SK-N-SH treated with all-trans-retinoic acid at 6 μM for 48 hours (cell line): ENCODE measurements at regions not wholly inside any gene's neighbourhood (a gene's known extent, or its start where the extent isn't known, plus 50 kb on each side); places are given as distances from the start of the nearest gene placed in this dataset.

Source experiments
- ATAC-seq: fragments of 200-7000 bp; cut with Tn5 transposase; 3 replicates; pipeline ENCODE4 v1.9.1; 2020; ENCODE audit warnings: mild to moderate bottlenecking, moderate library complexity
- ARNTL ChIP-seq: fragments of 450-650 bp; formaldehyde crosslinking; IDR thresholded peaks from 2 replicates; pipeline ENCODE4 v1.5.0; 2020; ENCODE audit warnings: low read depth, mild to moderate bottlenecking, moderate library complexity, borderline replicate concordance
- BACH2 ChIP-seq: fragments of 250-450 bp; sonication (Bioruptor Pico); IDR thresholded peaks from 2 replicates; pipeline ENCODE4 v1.9.0; 2021; ENCODE audit warnings: mild to moderate bottlenecking, borderline replicate concordance
- CSDC2 ChIP-seq: fragments of 250-450 bp; sonication (Bioruptor Pico); IDR thresholded peaks from 2 replicates; pipeline ENCODE4 v1.5.0; 2020; ENCODE audit warnings: mild to moderate bottlenecking, moderate library complexity
- ESRRG ChIP-seq: fragments of 250-450 bp; sonication (Bioruptor Pico); IDR thresholded peaks from 2 replicates; pipeline ENCODE4 v1.6.1; 2021; ENCODE audit warnings: mild to moderate bottlenecking
- GLIS3 ChIP-seq: fragments of 250-450 bp; sonication (Bioruptor Pico); IDR thresholded peaks from 2 replicates; pipeline ENCODE4 v1.5.0; 2020; ENCODE audit warnings: mild to moderate bottlenecking, moderate library complexity
- ISL1 ChIP-seq: fragments of 250-450 bp; sonication (Bioruptor Pico); IDR thresholded peaks from 2 replicates; pipeline ENCODE4 v2.1.2; 2022; ENCODE audit warnings: mild to moderate bottlenecking, moderate library complexity
- OSR1 ChIP-seq: fragments of 250-450 bp; sonication (Bioruptor Pico); IDR thresholded peaks from 2 replicates; pipeline ENCODE4 v1.8.0; 2022; ENCODE audit warnings: moderate library complexity, mild to moderate bottlenecking, inconsistent platforms
- PPARA ChIP-seq: fragments of 250-450 bp; sonication (Bioruptor Pico); IDR thresholded peaks from 2 replicates; pipeline ENCODE4 v1.5.0; 2020; ENCODE audit warnings: mild to moderate bottlenecking, borderline replicate concordance
- RARB ChIP-seq: fragments of 250-450 bp; sonication (Bioruptor Pico); IDR thresholded peaks from 2 replicates; pipeline ENCODE4 v1.8.0; 2021; ENCODE audit warnings: mild to moderate bottlenecking, moderate library complexity
- SNAI2 ChIP-seq: fragments of 250-450 bp; sonication (Bioruptor Pico); IDR thresholded peaks from 2 replicates; pipeline ENCODE4 v1.5.0; 2020; ENCODE audit warnings: mild to moderate bottlenecking, moderate library complexity
- TCF4 ChIP-seq: fragments of 250-450 bp; sonication (Bioruptor Pico); IDR thresholded peaks from 2 replicates; pipeline ENCODE4 v1.8.0; 2021; ENCODE audit warnings: mild to moderate bottlenecking, moderate library complexity, borderline replicate concordance
- TOX ChIP-seq: fragments of 250-450 bp; sonication (Bioruptor Pico); IDR thresholded peaks from 2 replicates; pipeline ENCODE4 v1.8.0; 2021; ENCODE audit warnings: mild to moderate bottlenecking, moderate library complexity, borderline replicate concordance
- ZC3H10 ChIP-seq: fragments of 250-450 bp; sonication (Bioruptor Pico); IDR thresholded peaks from 2 replicates; pipeline ENCODE4 v1.5.1; 2021; ENCODE audit warnings: mild to moderate bottlenecking, moderate library complexity
- ZFP3 ChIP-seq: fragments of 250-450 bp; sonication (Bioruptor Pico); IDR thresholded peaks from 2 replicates; pipeline ENCODE4 v1.5.0; 2020; ENCODE audit warnings: mild to moderate bottlenecking, moderate library complexity
- ZFP30 ChIP-seq: fragments of 450-650 bp; formaldehyde crosslinking; IDR thresholded peaks from 2 replicates; pipeline ENCODE4 v1.5.0; 2022; ENCODE audit warnings: mild to moderate bottlenecking, moderate library complexity
- ZNF565 ChIP-seq: fragments of 450-650 bp; formaldehyde crosslinking; conservative IDR thresholded peaks from 2 replicates; pipeline ENCODE4 v1.5.0; 2020; ENCODE audit warnings: low read depth, mild to moderate bottlenecking, moderate library complexity
- ZNF70 ChIP-seq: fragments of 450-650 bp; formaldehyde crosslinking; IDR thresholded peaks from 2 replicates; pipeline ENCODE4 v1.5.0; 2020; ENCODE audit warnings: mild to moderate bottlenecking, moderate library complexity
- ZNF8 ChIP-seq: fragments of 450-650 bp; formaldehyde crosslinking; IDR thresholded peaks from 2 replicates; pipeline ENCODE4 v1.5.0; 2020; ENCODE audit warnings: mild to moderate bottlenecking, moderate library complexity
- TF ChIP-seq, protein P1 (sequence below): fragments of 250-450 bp; sonication (Bioruptor Pico); IDR thresholded peaks from 2 replicates; pipeline ENCODE4 v1.5.1; 2021; ENCODE audit warnings: mild to moderate bottlenecking, moderate library complexity
- TF ChIP-seq, protein P2 (sequence below): fragments of 250-450 bp; sonication (Bioruptor Pico); IDR thresholded peaks from 2 replicates; pipeline ENCODE4 v1.8.0; 2021; ENCODE audit warnings: low read depth, mild to moderate bottlenecking, moderate library complexity, borderline replicate concordance
- TF ChIP-seq, protein P3 (sequence below): fragments of 250-450 bp; sonication (Bioruptor Pico); IDR thresholded peaks from 2 replicates; pipeline ENCODE4 v1.8.0; 2020; ENCODE audit warnings: mild to moderate bottlenecking, moderate library complexity, borderline replicate concordance
- TF ChIP-seq, protein P4 (sequence below): fragments of 250-450 bp; sonication (Bioruptor Pico); IDR thresholded peaks from 2 replicates; pipeline ENCODE4 v1.5.0; 2020; ENCODE audit warnings: mild to moderate bottlenecking, moderate library complexity
- TF ChIP-seq, protein P5 (sequence below): fragments of 250-450 bp; sonication (Bioruptor Pico); IDR thresholded peaks from 2 replicates; pipeline ENCODE4 v1.5.1; 2020; ENCODE audit warnings: low read depth, mild to moderate bottlenecking, moderate library complexity

DNA sequence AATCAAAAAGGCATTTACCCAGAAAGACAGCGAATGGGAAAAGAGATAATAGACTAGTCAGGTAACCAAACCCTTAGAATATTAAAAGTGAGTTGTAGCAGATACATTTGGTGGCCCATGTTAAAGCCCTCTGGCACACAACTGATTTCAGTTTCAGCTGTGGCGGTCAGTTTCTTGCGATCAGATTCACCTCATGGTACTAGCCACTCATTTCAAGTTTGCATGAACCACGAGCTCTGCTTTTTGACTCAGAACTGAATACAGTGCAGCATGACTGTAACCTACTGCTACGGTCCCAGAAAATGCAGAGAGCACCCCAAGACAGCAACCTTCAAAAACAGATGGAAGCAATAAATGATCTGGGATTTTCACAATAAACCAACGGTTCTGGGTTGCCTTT lies 919.1 kb upstream of the PCDH10 start:
- ATAC-seq, result no peak
- no peak for TF ChIP-seq ZFP3 (CRISPR knock-in tag)
- TF ChIP-seq BACH2 (CRISPR knock-in tag), result no peak
- no peak for TF ChIP-seq ZNF70 (CRISPR knock-in tag)
- TF ChIP-seq, protein P1, sequence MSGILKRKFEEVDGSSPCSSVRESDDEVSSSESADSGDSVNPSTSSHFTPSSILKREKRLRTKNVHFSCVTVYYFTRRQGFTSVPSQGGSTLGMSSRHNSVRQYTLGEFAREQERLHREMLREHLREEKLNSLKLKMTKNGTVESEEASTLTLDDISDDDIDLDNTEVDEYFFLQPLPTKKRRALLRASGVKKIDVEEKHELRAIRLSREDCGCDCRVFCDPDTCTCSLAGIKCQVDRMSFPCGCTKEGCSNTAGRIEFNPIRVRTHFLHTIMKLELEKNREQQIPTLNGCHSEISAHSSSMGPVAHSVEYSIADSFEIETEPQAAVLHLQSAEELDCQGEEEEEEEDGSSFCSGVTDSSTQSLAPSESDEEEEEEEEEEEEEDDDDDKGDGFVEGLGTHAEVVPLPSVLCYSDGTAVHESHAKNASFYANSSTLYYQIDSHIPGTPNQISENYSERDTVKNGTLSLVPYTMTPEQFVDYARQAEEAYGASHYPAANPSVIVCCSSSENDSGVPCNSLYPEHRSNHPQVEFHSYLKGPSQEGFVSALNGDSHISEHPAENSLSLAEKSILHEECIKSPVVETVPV, result no peak
- TF ChIP-seq CSDC2 (CRISPR knock-in tag), result no peak
- TF ChIP-seq PPARA (CRISPR knock-in tag), result no peak
- TF ChIP-seq RARB, result no peak
- no peak for TF ChIP-seq TOX (CRISPR knock-in tag)
- TF ChIP-seq ZC3H10 (CRISPR knock-in tag), result no peak
- no peak for TF ChIP-seq ISL1 (CRISPR knock-in tag)
- no peak for TF ChIP-seq SNAI2 (CRISPR knock-in tag)
- no peak for TF ChIP-seq ZNF8 (CRISPR knock-in tag)
- no peak for TF ChIP-seq ZFP30
- no peak for TF ChIP-seq ARNTL (CRISPR knock-in tag)
- TF ChIP-seq, protein P2, sequence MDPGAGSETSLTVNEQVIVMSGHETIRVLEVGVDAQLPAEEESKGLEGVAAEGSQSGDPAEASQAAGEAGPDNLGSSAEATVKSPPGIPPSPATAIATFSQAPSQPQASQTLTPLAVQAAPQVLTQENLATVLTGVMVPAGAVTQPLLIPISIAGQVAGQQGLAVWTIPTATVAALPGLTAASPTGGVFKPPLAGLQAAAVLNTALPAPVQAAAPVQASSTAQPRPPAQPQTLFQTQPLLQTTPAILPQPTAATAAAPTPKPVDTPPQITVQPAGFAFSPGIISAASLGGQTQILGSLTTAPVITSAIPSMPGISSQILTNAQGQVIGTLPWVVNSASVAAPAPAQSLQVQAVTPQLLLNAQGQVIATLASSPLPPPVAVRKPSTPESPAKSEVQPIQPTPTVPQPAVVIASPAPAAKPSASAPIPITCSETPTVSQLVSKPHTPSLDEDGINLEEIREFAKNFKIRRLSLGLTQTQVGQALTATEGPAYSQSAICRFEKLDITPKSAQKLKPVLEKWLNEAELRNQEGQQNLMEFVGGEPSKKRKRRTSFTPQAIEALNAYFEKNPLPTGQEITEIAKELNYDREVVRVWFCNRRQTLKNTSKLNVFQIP (CRISPR knock-in tag), result no peak
- TF ChIP-seq TCF4 (CRISPR knock-in tag), result no peak
- no peak for TF ChIP-seq OSR1

DNA sequence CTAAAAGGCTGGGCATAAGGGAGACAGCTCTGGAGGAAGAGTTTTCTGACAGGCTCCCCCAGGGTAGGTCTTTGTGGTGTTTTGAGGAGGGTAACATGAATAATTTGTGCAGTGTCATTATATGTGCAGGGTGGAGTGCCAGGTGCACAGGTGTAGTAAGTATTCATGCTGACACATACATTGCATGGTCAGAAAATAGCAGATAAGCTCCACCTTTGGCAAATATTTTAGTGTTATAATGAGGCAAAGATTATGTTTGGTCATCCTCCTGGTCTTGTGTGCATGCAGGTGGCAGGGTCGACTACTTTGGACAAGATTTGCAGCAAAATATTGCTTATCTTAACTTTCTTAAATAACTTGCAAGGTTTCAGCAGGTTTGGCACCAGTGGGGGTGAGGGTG lies 910.4 kb upstream of the PCDH10 start:
- no peak for ATAC-seq

More for the DNA sequence above, 910.4 kb upstream of the PCDH10 start:
- no peak for TF ChIP-seq BACH2 (CRISPR knock-in tag)
- TF ChIP-seq, protein P3, sequence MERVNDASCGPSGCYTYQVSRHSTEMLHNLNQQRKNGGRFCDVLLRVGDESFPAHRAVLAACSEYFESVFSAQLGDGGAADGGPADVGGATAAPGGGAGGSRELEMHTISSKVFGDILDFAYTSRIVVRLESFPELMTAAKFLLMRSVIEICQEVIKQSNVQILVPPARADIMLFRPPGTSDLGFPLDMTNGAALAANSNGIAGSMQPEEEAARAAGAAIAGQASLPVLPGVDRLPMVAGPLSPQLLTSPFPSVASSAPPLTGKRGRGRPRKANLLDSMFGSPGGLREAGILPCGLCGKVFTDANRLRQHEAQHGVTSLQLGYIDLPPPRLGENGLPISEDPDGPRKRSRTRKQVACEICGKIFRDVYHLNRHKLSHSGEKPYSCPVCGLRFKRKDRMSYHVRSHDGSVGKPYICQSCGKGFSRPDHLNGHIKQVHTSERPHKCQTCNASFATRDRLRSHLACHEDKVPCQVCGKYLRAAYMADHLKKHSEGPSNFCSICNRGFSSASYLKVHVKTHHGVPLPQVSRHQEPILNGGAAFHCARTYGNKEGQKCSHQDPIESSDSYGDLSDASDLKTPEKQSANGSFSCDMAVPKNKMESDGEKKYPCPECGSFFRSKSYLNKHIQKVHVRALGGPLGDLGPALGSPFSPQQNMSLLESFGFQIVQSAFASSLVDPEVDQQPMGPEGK (CRISPR knock-in tag), result no peak
- TF ChIP-seq CSDC2 (CRISPR knock-in tag), result no peak
- TF ChIP-seq, protein P2 (CRISPR knock-in tag), result no peak
- TF ChIP-seq, protein P4, sequence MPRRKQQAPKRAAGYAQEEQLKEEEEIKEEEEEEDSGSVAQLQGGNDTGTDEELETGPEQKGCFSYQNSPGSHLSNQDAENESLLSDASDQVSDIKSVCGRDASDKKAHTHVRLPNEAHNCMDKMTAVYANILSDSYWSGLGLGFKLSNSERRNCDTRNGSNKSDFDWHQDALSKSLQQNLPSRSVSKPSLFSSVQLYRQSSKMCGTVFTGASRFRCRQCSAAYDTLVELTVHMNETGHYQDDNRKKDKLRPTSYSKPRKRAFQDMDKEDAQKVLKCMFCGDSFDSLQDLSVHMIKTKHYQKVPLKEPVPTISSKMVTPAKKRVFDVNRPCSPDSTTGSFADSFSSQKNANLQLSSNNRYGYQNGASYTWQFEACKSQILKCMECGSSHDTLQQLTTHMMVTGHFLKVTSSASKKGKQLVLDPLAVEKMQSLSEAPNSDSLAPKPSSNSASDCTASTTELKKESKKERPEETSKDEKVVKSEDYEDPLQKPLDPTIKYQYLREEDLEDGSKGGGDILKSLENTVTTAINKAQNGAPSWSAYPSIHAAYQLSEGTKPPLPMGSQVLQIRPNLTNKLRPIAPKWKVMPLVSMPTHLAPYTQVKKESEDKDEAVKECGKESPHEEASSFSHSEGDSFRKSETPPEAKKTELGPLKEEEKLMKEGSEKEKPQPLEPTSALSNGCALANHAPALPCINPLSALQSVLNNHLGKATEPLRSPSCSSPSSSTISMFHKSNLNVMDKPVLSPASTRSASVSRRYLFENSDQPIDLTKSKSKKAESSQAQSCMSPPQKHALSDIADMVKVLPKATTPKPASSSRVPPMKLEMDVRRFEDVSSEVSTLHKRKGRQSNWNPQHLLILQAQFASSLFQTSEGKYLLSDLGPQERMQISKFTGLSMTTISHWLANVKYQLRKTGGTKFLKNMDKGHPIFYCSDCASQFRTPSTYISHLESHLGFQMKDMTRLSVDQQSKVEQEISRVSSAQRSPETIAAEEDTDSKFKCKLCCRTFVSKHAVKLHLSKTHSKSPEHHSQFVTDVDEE (CRISPR knock-in tag), result no peak
- no peak for TF ChIP-seq ISL1 (CRISPR knock-in tag)
- no peak for TF ChIP-seq ESRRG (CRISPR knock-in tag)
- no peak for TF ChIP-seq ARNTL (CRISPR knock-in tag)
- TF ChIP-seq, protein P5, sequence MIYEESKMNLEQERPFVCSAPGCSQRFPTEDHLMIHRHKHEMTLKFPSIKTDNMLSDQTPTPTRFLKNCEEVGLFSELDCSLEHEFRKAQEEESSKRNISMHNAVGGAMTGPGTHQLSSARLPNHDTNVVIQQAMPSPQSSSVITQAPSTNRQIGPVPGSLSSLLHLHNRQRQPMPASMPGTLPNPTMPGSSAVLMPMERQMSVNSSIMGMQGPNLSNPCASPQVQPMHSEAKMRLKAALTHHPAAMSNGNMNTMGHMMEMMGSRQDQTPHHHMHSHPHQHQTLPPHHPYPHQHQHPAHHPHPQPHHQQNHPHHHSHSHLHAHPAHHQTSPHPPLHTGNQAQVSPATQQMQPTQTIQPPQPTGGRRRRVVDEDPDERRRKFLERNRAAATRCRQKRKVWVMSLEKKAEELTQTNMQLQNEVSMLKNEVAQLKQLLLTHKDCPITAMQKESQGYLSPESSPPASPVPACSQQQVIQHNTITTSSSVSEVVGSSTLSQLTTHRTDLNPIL (CRISPR knock-in tag), result no peak
- TF ChIP-seq ZNF8 (CRISPR knock-in tag), result no peak
- TF ChIP-seq, protein P1, result no peak
- TF ChIP-seq ZFP3 (CRISPR knock-in tag), result no peak
- TF ChIP-seq TCF4 (CRISPR knock-in tag), result no peak
- no peak for TF ChIP-seq ZC3H10 (CRISPR knock-in tag)
- TF ChIP-seq GLIS3 (CRISPR knock-in tag), result no peak
- no peak for TF ChIP-seq TOX (CRISPR knock-in tag)
- TF ChIP-seq ZNF565 (CRISPR knock-in tag), result no peak
- TF ChIP-seq OSR1, result no peak
- no peak for TF ChIP-seq SNAI2 (CRISPR knock-in tag)
